ENCODE measurements at regions not wholly inside any gene's neighbourhood (a gene's known extent, or its start where the extent isn't known, plus 50 kb on each side); places are given as distances from the start of the nearest gene placed in this dataset.
"Not testable (repeated sequence)": the region's sequence is repeated elsewhere in the genome, so short reads cannot be mapped to it uniquely, and the experiment has no call there.

DNA sequence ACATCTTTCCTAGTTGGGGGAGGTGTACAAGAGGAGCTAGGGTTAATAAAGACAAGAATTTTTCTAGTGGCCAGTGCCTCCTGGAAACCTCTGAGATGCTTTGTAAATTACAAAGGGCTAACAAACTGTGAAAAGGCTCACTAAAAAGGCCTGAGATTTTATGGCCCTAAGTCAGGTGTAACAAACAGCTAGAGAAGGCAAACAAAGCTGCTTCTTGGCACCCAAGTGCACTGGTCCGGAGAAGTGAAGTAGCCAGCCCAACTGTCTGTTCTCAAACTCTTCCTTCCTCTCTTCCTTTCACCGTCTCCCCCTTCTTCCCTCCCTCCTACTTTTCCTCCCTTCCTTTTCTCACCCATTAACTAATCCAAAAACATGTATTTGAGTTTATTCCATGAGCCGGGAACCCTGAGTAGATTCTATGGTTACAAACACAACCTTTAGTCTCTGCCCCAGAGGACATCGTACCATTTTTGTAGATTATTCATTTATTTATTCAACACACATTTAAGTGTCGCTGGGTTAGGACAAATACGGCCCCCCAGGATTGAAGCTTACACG is 143.4 kb upstream of the PCGF5 start:
- DNase-seq (ENCODE audit: insufficient read length, low spot score) (no peak), FAIRE-seq (no peak)

GRCh38 chr10:91077549-91078071 is 142.9 kb upstream of the PCGF5 start:
- DNase-seq (ENCODE audit: insufficient read length, low spot score) (no peak), FAIRE-seq (no peak)

DNA sequence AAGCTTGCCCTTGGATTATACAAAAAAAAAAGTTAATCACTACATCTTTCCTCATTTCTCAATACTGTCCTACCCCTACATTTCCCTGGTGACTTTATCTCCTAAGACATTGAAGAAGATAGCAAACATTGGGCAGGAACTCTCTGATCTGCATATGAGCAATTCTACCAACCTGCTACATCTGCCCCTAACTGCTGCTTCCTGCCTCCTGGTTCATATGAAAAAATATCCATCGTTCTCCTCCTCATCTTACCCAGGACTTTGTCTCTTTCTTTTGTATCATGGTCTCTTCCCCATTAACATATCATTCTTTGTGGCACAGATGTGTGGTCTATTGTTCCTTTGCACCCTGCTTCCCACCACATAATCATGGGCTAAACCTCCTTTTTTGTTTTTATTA is 139.7 kb upstream of the PCGF5 start:
- no peak for DNase-seq (ENCODE audit: insufficient read length, low spot score)
- FAIRE-seq, result no peak

GRCh38 chr10:91082447-91082846 is 138.0 kb upstream of the PCGF5 start:
- no peak for DNase-seq (ENCODE audit: insufficient read length, low spot score)
- FAIRE-seq, result no peak

- DNase-seq (ENCODE audit: insufficient read length, low spot score) (peak; percentile 20), FAIRE-seq (no peak)
These were observed 131.9 kb upstream of the PCGF5 start for GRCh38 chr10:91088300-91089140.

GRCh38 chr10:91090761-91091529 is 129.5 kb upstream of the PCGF5 start:
- DNase-seq (ENCODE audit: insufficient read length, low spot score) (peak; percentile 14), FAIRE-seq (no peak)

- FAIRE-seq (no peak), DNase-seq (ENCODE audit: insufficient read length, low spot score) (no peak)
These were observed 128.7 kb upstream of the PCGF5 start for GRCh38 chr10:91091780-91092179.

GRCh38 chr10:91096274-91096673 is 124.2 kb upstream of the PCGF5 start:
- DNase-seq (ENCODE audit: insufficient read length, low spot score) (no peak), FAIRE-seq (no peak)

- FAIRE-seq, result no peak
These were observed 123.2 kb upstream of the PCGF5 start for GRCh38 chr10:91097313-91097712.

GRCh38 chr10:91098021-91098420 is 122.4 kb upstream of the PCGF5 start:
- not testable (repeated sequence) for FAIRE-seq; DNase-seq (ENCODE audit: insufficient read length, low spot score)

More at GRCh38 chr10:91097313-91097712, 123.2 kb upstream of the PCGF5 start:
- DNase-seq (ENCODE audit: insufficient read length, low spot score), result no peak

GRCh38 chr10:91103384-91104192 is 116.9 kb upstream of the PCGF5 start:
- FAIRE-seq (no peak), DNase-seq (ENCODE audit: insufficient read length, low spot score) (no peak)

DNA sequence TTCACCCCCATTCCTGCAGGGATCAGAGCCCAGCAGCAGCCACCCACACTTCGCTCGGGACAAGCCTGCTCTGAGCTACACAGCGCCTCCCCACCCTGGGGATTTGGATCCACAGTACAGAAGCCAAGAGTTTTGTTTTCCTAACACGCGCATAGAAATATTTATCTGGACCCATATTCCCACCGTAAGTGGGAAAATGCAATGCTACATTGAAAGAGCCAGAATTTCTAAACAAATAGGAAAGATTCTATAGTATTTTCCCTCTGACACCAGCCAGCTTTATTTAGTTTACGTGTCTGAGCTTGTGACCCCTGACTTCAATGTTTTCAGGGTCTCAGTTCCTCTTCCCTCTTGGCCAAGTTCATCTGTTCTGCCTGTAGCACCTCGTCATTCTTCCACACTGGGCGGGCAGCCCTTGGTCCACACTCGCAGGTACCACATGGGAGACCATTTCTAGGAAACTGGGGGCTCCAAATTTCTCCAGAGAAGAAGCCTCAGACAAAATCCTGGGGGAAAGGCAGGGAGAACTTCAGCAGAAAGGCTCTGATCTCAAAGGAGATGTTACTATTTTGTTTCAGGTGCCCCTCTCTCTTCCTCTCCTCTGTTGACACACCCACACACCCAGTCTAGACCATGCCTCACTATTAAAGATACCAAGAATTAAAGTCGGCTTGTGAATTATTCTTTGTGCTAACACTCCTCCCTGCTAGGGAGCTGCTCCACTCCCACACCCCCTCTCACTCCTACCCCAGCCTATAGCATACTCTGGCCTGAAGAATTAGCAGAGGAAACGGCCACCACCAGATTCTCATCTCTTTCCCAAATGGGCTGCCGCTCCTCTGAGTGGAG is 116.0 kb upstream of the PCGF5 start:
- FAIRE-seq, result no peak

GRCh38 chr10:91105269-91105668 is 115.2 kb upstream of the PCGF5 start:
- FAIRE-seq (no peak), DNase-seq (ENCODE audit: insufficient read length, low spot score) (no peak)

More for the DNA sequence above, 116.0 kb upstream of the PCGF5 start:
- DNase-seq (ENCODE audit: insufficient read length, low spot score), result no peak

- DNase-seq (ENCODE audit: insufficient read length, low spot score), result no peak
- no peak for FAIRE-seq
These were observed 111.6 kb upstream of the PCGF5 start for GRCh38 chr10:91108820-91109219.

DNA sequence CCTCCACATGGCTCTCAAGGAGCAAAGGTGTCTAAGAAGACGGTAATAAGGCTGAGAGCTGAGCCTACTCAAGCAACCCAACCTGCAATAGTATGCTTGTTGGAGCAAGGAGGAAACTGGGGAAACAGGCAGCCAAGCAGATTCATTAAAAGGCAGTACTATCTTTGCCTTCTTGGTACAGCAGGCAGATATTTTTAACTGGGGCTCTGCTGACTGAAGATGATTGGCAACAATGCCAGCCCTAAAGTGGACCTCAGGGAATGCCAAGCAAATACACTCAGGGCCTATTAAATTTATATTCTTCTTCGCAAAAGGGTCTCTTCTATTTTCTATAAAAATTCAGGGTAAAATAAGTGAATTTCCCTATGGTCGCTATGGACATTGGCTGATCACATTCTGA is 109.4 kb upstream of the PCGF5 start:
- DNase-seq (ENCODE audit: insufficient read length, low spot score) (no peak), FAIRE-seq (no peak)

DNA sequence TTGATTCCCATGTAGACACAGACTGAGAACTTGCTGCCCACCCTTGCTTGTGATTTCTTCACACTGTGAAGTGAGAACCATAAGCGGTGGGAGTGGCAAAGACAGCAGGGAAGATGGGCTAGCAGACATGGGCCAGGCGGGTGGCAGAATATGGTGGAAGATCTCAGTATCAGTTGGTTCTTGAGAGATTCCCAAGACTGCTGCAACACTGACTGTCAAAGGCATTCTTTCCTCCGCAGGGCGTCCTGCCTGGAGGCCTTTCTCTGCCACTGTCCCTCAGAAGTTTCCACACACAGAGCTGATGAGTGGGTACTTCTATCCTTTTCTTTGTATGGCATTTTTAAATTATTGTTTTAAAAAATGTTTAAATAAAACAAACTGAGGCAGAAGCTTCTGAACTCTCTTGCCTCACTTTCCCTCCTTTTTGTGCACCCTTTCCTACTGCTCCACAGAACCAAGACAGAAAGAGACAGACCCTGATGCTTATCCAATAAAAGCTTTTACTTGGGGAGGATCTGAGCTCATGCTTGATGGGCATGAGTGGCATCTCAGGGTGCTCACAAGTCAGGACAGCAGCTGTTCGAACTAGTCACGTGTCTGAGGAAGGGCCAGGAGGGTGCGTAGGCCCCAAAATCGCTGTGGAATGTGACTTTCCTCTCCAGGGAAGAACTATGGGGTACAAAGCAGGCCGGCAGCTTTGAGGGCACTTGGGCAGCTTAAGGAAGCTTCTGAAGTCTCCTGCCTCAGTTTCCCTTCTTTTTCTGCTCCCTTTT is 104.7 kb upstream of the PCGF5 start:
- FAIRE-seq (no peak), DNase-seq (ENCODE audit: insufficient read length, low spot score) (no peak)

- DNase-seq (ENCODE audit: insufficient read length, low spot score) (no peak), FAIRE-seq (no peak)
These were observed 103.0 kb upstream of the PCGF5 start for GRCh38 chr10:91117505-91117904.

DNA sequence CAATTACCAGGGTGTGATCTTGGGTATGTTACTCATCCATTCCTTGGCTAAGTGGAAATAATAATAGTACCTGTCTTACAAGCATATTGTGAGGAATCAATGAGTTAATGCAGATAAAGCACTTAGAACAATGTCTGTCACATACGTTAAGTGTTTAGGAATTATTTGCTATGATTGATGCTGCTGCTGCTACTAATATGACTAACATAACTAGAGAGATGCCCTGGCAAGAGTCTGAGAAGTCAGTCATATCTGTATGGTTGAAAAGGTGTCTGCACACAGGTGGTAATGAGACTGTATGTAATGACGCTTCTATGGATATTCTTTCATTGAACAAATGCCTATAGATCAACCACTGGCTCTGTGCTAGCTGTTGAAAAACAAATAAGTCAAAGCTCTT is 100.1 kb upstream of the PCGF5 start:
- DNase-seq (ENCODE audit: insufficient read length, low spot score), result no peak

GRCh38 chr10:91123261-91123660 is 97.2 kb upstream of the PCGF5 start:
- FAIRE-seq (no peak), DNase-seq (ENCODE audit: insufficient read length, low spot score) (no peak)

More for the DNA sequence above, 100.1 kb upstream of the PCGF5 start:
- FAIRE-seq, result no peak

Measured in HTR-8/SVneo (cell line).